Smooth muscle cell (in vitro differentiated cells): ENCODE measurements at regions not wholly inside any gene's neighbourhood (a gene's known extent, or its start where the extent isn't known, plus 50 kb on each side); places are given as distances from the start of the nearest gene placed in this dataset.

Experiments used
- DNase-seq: peaks from one replicate; lab custom pipeline; 2025; ENCODE audit not compliant: unreplicated experiment; lab: John Stamatoyannopoulos, UW
- H2AFZ ChIP-seq: fragments of 200-600 bp; sonication (generic); 2 replicates; pipeline ENCODE4 v1.6.0; 2016; ENCODE audit warnings: antibody characterized with exemption, low read depth, mild to moderate bottlenecking
- H3F3A ChIP-seq: fragments of 200-600 bp; sonication (generic); 2 replicates; pipeline ENCODE4 v1.6.0; 2017; ENCODE audit warnings: antibody characterized with exemption, low read depth
- H3K27ac ChIP-seq: fragments of 200-600 bp; sonication (generic); 2 replicates; pipeline ENCODE4 v1.5.1; 2016; ENCODE audit warnings: low read depth, mild to moderate bottlenecking
- H3K27me3 ChIP-seq: fragments of 200-600 bp; sonication (generic); 2 replicates; pipeline ENCODE4 v1.6.1; 2016; ENCODE audit warnings: low read depth, mild to moderate bottlenecking
- H3K36me3 ChIP-seq: fragments of 200-600 bp; sonication (generic); 2 replicates; pipeline ENCODE4 v1.5.1; 2016; ENCODE audit warnings: low read depth
- H3K4me1 ChIP-seq: fragments of 200-600 bp; sonication (generic); 2 replicates; pipeline ENCODE4 v1.5.1; 2016; ENCODE audit warnings: low read depth
- H3K4me2 ChIP-seq: fragments of 200-600 bp; sonication (generic); 2 replicates; pipeline ENCODE4 v1.6.0; 2016; ENCODE audit warnings: mild to moderate bottlenecking
- H3K4me3 ChIP-seq: fragments of 200-600 bp; sonication (generic); 2 replicates; pipeline ENCODE4 v1.5.1; 2016; ENCODE audit warnings: mild to moderate bottlenecking
- H3K79me2 ChIP-seq: fragments of 200-600 bp; sonication (generic); 2 replicates; pipeline ENCODE4 v1.6.0; 2016; ENCODE audit warnings: low read depth, mild to moderate bottlenecking
- H3K9ac ChIP-seq: fragments of 200-600 bp; sonication (generic); 2 replicates; pipeline ENCODE4 v1.6.0; 2016; ENCODE audit warnings: low read depth
- H3K9me3 ChIP-seq: fragments of 200-600 bp; sonication (generic); replicated peaks from 2 replicates; pipeline ENCODE4 v1.5.1; 2016; ENCODE audit warnings: low read depth
- H4K20me1 ChIP-seq: fragments of 200-600 bp; sonication (generic); 2 replicates; pipeline ENCODE4 v1.6.0; 2016; ENCODE audit warnings: low read depth
- CTCF ChIP-seq: fragments of 200-600 bp; sonication (generic); IDR thresholded peaks from 2 replicates; pipeline ENCODE4 v1.5.1; 2017; ENCODE audit warnings: borderline replicate concordance, mild to moderate bottlenecking, antibody characterized with exemption; ENCODE audit not compliant: insufficient read depth, poor library complexity, severe bottlenecking
- WGBS: methylation state at CpG from one replicate; pipeline ENCODE4 v1.1.7; 2016; ENCODE audit warnings: low lambda C conversion rate; 5-methylcytosine and 5-hydroxymethylcytosine counted together

DNA sequence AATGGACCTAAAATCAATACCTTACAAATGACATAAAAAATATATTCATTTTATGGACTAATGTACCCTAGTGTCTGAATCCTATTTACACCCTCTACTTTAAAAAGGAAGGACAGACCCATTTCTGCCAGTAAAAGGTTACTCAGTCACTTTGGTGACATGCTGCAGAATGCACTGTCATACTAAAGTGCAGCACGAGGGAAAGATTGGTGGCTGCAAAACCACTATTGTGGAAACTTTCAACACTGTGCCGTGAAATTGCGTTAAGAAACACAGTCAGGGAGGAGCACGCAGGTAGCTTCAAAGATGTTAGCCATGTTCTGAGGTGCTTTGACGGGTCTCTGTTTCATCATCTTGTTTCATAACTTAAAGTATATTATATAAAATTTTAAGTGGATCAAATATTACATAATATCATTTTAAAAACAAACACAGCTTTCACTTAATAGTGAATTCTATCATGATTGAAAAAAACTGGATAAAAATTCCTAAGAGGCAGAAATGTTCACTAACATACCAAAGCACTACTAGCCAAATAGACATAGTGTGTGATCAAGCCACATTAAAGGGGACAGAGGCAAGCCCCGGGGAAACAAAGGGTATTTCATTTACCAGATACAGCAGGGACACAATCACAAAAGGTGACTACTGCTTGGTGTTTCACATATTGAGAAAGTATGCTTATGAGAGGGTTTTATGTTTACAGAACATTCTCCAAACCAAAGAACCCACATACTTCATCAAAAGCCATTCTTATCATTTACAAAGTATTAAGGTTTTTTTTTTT is 330.8 kb upstream of the SOX5 start:
- DNase-seq: no peak
- no peak overlapping the region for H3K9ac ChIP-seq
- H3F3A ChIP-seq: no peaks in the 10 kb centered on the region
- no peak overlapping the region for H3K27ac ChIP-seq
- no peak overlapping the region for H2AFZ ChIP-seq
- H4K20me1 ChIP-seq: no peaks in the 10 kb centered on the region
- 56% methylated on average over 6 of the region's 6 CpGs for WGBS
- no peaks in the 10 kb centered on the region for H3K27me3 ChIP-seq
- no peaks in the 10 kb centered on the region for H3K9me3 ChIP-seq
- H3K4me2 ChIP-seq: peak overlapping the region; percentile 21
- peaks cover 24% of the 10 kb centered on the region for H3K4me1 ChIP-seq
- H3K4me3 ChIP-seq: no peak overlapping the region
- peaks cover 6% of the 10 kb centered on the region for H3K79me2 ChIP-seq
- H3K36me3 ChIP-seq: no peaks in the 10 kb centered on the region
- no peak for TF ChIP-seq CTCF

DNA sequence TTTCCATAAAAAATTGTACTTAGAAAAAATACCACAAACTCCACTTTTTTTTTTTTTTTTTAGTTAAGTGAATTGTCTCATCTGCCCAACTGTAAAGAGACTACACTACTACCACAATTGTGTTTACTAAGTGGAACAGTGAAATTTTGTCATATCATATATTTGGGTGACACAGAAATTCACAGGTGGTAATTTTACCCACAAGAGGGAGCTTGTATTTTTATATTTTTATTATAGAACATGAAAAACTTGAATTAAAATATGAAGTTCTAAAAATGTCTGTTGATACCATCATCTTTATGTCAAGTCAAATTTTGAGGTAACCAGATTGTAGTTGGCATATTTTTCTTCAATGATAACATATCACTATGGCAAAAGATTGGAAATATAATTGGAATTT is 329.4 kb upstream of the SOX5 start:
- peaks cover 24% of the 10 kb centered on the region for H3K4me1 ChIP-seq
- no peak overlapping the region for H2AFZ ChIP-seq
- H3K36me3 ChIP-seq: no peaks in the 10 kb centered on the region
- no peaks in the 10 kb centered on the region for H3K9me3 ChIP-seq
- TF ChIP-seq CTCF: peak; percentile 15
- peaks cover 6% of the 10 kb centered on the region for H3K79me2 ChIP-seq
- no peak overlapping the region for H3K9ac ChIP-seq
- H3F3A ChIP-seq: no peaks in the 10 kb centered on the region
- no peak for DNase-seq
- no peaks in the 10 kb centered on the region for H4K20me1 ChIP-seq
- no peak overlapping the region for H3K4me2 ChIP-seq
- no peak overlapping the region for H3K4me3 ChIP-seq
- H3K27ac ChIP-seq: no peak overlapping the region
- no peaks in the 10 kb centered on the region for H3K27me3 ChIP-seq

DNA sequence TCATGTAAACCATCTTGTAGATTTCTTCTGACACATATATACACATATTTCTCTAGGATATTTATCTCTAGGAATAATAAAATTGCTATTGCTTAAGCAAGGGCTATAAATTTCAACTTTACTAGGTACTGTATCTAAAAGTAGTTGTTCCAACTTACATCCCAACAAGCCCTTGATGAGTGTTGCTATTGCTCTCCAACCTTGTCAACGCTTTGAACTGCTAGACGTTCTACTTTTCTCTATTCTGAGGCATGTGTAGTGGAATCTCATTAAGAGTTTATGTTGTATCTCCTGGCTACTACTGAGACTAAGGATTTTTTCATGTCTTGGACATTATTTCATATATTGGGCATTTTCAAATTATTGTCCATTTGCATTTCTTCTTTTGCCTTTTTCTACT is 321.5 kb upstream of the SOX5 start:
- Histone ChIP-seq H3K9me3 (no peaks in the 10 kb centered on the region), H3K4me3 (no peak overlapping the region), H3K79me2 (no peaks in the 10 kb centered on the region), H3K27ac (no peak overlapping the region), H2AFZ (no peak overlapping the region), H3F3A (no peaks in the 10 kb centered on the region), H3K4me1 (no peaks in the 10 kb centered on the region), H4K20me1 (no peaks in the 10 kb centered on the region), H3K9ac (no peak overlapping the region), H3K27me3 (no peaks in the 10 kb centered on the region), H3K4me2 (no peak overlapping the region), H3K36me3 (no peaks in the 10 kb centered on the region)
- no peak for DNase-seq
- WGBS: 68% methylated on average over 2 of the region's 2 CpGs
- no peak for TF ChIP-seq CTCF

DNA sequence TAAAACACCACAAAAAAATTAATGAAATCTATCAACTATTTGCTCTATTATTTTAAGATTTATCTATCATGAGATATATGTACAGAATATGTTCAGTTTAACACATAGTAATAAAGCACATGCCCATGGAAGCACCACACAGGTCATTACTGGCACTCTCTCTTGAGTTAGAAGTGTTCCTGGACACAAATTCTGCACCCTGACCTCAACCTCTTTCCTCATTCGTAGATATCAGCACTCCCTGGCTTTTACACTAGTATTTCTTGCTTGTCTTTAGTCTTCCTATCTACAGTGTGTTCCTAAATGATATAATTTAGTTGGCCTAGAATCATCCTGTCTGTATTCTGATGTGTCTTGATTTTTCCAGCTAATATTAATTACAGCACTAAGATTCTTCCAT is 321.0 kb upstream of the SOX5 start:
- no peak overlapping the region for H3K27ac ChIP-seq
- H3K79me2 ChIP-seq: no peaks in the 10 kb centered on the region
- H3K9ac ChIP-seq: no peak overlapping the region
- H3K4me2 ChIP-seq: no peak overlapping the region
- H3F3A ChIP-seq: no peaks in the 10 kb centered on the region
- H2AFZ ChIP-seq: no peak overlapping the region
- H3K36me3 ChIP-seq: no peaks in the 10 kb centered on the region
- DNase-seq: no peak
- H3K9me3 ChIP-seq: no peaks in the 10 kb centered on the region
- 95% methylated on average over 1 of the region's 1 CpG for WGBS
- no peaks in the 10 kb centered on the region for H3K27me3 ChIP-seq
- no peak overlapping the region for H3K4me3 ChIP-seq
- no peaks in the 10 kb centered on the region for H4K20me1 ChIP-seq
- no peak for TF ChIP-seq CTCF
- no peaks in the 10 kb centered on the region for H3K4me1 ChIP-seq
